ENCODE measurements at regions not wholly inside any gene's neighbourhood (a gene's known extent, or its start where the extent isn't known, plus 50 kb on each side); places are given as distances from the start of the nearest gene placed in this dataset.

- Histone ChIP-seq H3K4me1 (ENCODE audit: control insufficient read depth in 1 of 2, insufficient read depth in 2 of 2, low read length in 2 of 2) (no peaks in the 10 kb centered on the region), H3K4me2 (ENCODE audit: low read length) (no peak overlapping the region), H3K9ac (ENCODE audit: low read length) (no peak overlapping the region), H2AFZ (ENCODE audit: low read depth, low read length, poor library complexity, severe bottlenecking) (no peak overlapping the region), H3K27me3 (ENCODE audit: insufficient read depth, low read length) (no peaks in the 10 kb centered on the region), H3K9me2 (ENCODE audit: insufficient read depth) (no peaks in the 10 kb centered on the region), H3K36me3 (ENCODE audit: control insufficient read depth in 1 of 2, insufficient read depth in 2 of 2, low read length in 2 of 2) (no peaks in the 10 kb centered on the region), H4K20me1 (ENCODE audit: insufficient read depth) (no peaks in the 10 kb centered on the region), H3K27ac (ENCODE audit: low read depth, low read length) (no peak overlapping the region), H3K9me3 (ENCODE audit: control insufficient read depth in 1 of 2, insufficient read depth in 1 of 2, low read depth in 1 of 2, low read length in 2 of 2) (peaks cover 4 to 44% of the 10 kb centered on the region in 2 experiments; a peak in 2 of 4 replicates), H3K4me3 (replicated peaks in 1 of 2; ENCODE audit: low read depth in 1 of 2, low read length in 2 of 2) (no peak overlapping the region), H3K79me2 (ENCODE audit: insufficient read depth, low read length) (no peaks in the 10 kb centered on the region)
- BruUV-seq (replicated peaks): no TSS peak
- DNase-seq (ENCODE audit: low read depth, low spot score): no peak
- ChIA-PET POLR2A (no interaction called here), CTCF (no interaction called here), RAD21 (ENCODE audit: low non-redundant PET in 1 of 2, low total read pairs in 2 of 2, uncharacterized antibody in 2 of 2, unreplicated experiment in 2 of 2) (no interaction called here)
- TF ChIP-seq TCF7L2 (IDR thresholded peaks at IDR 0.05; ENCODE audit: borderline replicate concordance, extremely low read depth, insufficient read depth, insufficient read length) (no peak), MAX (IDR thresholded peaks at IDR 0.05) (no peak), ZBTB33 (IDR thresholded peaks at IDR 0.05; ENCODE audit: extremely low read depth, insufficient replicate concordance, low read length) (no peak), EGR1 (IDR thresholded peaks at IDR 0.05; ENCODE audit: low read depth) (no peak)
- intact Hi-C loops (cut with micrococcal nuclease): no loop called here
- ATAC-seq: no peak
Measured at GRCh38 chr15:22257047-22258008, 177.0 kb downstream of the OR4M2 start.

- ChIA-PET RAD21 (ENCODE audit: low non-redundant PET in 1 of 2, low total read pairs in 2 of 2, uncharacterized antibody in 2 of 2, unreplicated experiment in 2 of 2) (no interaction called here), CTCF (no interaction called here), POLR2A (no interaction called here)
- no peak overlapping the region for H3K4me3 ChIP-seq (replicated peaks in 1 of 2; ENCODE audit: low read depth in 1 of 2, low read length in 2 of 2)
- no peaks in the 10 kb centered on the region for H3K36me3 ChIP-seq (ENCODE audit: control insufficient read depth in 1 of 2, insufficient read depth in 2 of 2, low read length in 2 of 2)
- H3K9me3 ChIP-seq (ENCODE audit: control insufficient read depth in 1 of 2, insufficient read depth in 1 of 2, low read depth in 1 of 2, low read length in 2 of 2): peaks cover 11 to 45% of the 10 kb centered on the region in 2 experiments; a peak in 2 of 4 replicates
- no peak overlapping the region for H3K27ac ChIP-seq (ENCODE audit: low read depth, low read length)
- H3K9me2 ChIP-seq (ENCODE audit: insufficient read depth): no peaks in the 10 kb centered on the region
- H3K9ac ChIP-seq (ENCODE audit: low read length): no peak overlapping the region
- no peak overlapping the region for H3K4me2 ChIP-seq (ENCODE audit: low read length)
- no peak overlapping the region for H2AFZ ChIP-seq (ENCODE audit: low read depth, low read length, poor library complexity, severe bottlenecking)
- DNase-seq (ENCODE audit: low read depth, low spot score): no peak
- ATAC-seq: no peak
- H3K27me3 ChIP-seq (ENCODE audit: insufficient read depth, low read length): no peaks in the 10 kb centered on the region
- intact Hi-C loops (cut with micrococcal nuclease): no loop called here
- H3K4me1 ChIP-seq (ENCODE audit: control insufficient read depth in 1 of 2, insufficient read depth in 2 of 2, low read length in 2 of 2): no peaks in the 10 kb centered on the region
- H3K79me2 ChIP-seq (ENCODE audit: insufficient read depth, low read length): no peaks in the 10 kb centered on the region
- no peaks in the 10 kb centered on the region for H4K20me1 ChIP-seq (ENCODE audit: insufficient read depth)
- no TSS peak for BruUV-seq (replicated peaks)
- no peak for TF ChIP-seq SIN3A (IDR thresholded peaks at IDR 0.05; ENCODE audit: low read depth)
- TF ChIP-seq YY1 (IDR thresholded peaks at IDR 0.05; ENCODE audit: extremely low read depth, insufficient replicate concordance, low read depth, low read length): no peak
- TF ChIP-seq ZBTB33 (IDR thresholded peaks at IDR 0.05; ENCODE audit: extremely low read depth, insufficient replicate concordance, low read length): no peak
- no peak for TF ChIP-seq TCF7L2 (IDR thresholded peaks at IDR 0.05; ENCODE audit: borderline replicate concordance, extremely low read depth, insufficient read depth, insufficient read length)
- no peak for TF ChIP-seq CTCF (IDR thresholded peaks at IDR 0.05 in 2 of 3, conservative IDR thresholded peaks at IDR 0.05 in 1 of 3; ENCODE audit: borderline replicate concordance in 1 of 3, insufficient read depth in 1 of 3, low read depth in 2 of 3, low read length in 2 of 3)
- TF ChIP-seq FOSL1 (IDR thresholded peaks at IDR 0.05; ENCODE audit: low read depth): no peak
- TF ChIP-seq MAX (IDR thresholded peaks at IDR 0.05): no peak
- no peak for TF ChIP-seq POLR2AphosphoS5 (IDR thresholded peaks at IDR 0.05; ENCODE audit: low read depth, low read length)
Measured at GRCh38 chr15:22258009-22258397, 177.7 kb downstream of the OR4M2 start.
